IPS DF 6.9 (cell line): ENCODE measurements at regions not wholly inside any gene's neighbourhood (a gene's known extent, or its start where the extent isn't known, plus 50 kb on each side); places are given as distances from the start of the nearest gene placed in this dataset.

Source experiments
- DNase-seq: peaks from one replicate; pipeline ENCODE4 v3.0.0-alpha.2; 2013; ENCODE audit warnings: low read depth, low spot score
- H3K27ac ChIP-seq: one replicate; pipeline ENCODE4 v1.5.1; 2013; ENCODE audit warnings: low read length, control low read depth
- H3K27me3 ChIP-seq: 2 replicates; pipeline ENCODE4 v1.6.1; 2013; ENCODE audit warnings: mild to moderate bottlenecking, low read length; ENCODE audit not compliant: control insufficient read depth, insufficient read depth
- H3K36me3 ChIP-seq: 2 replicates; pipeline ENCODE4 v1.6.1; 2013; ENCODE audit warnings: low read length; ENCODE audit not compliant: control insufficient read depth, insufficient read depth
- H3K4me1 ChIP-seq: 2 replicates; pipeline ENCODE4 v1.6.1; 2013; ENCODE audit warnings: low read length; ENCODE audit not compliant: control insufficient read depth, insufficient read depth
- H3K4me3 ChIP-seq: 2 replicates; pipeline ENCODE4 v1.5.1; 2013; ENCODE audit warnings: mild to moderate bottlenecking, low read length
- H3K9me3 ChIP-seq: 2 replicates; pipeline ENCODE4 v1.6.1; 2013; ENCODE audit warnings: low read length, inconsistent platforms; ENCODE audit not compliant: control insufficient read depth, insufficient read depth
- WGBS: extraction: QIAGEN DNeasy Blood & Tissue Kit; methylation state at CpG from one replicate; pipeline ENCODE4 v1.1.7; 2013; ENCODE audit warnings: mixed read lengths, missing lambda C conversion rate; ENCODE audit not compliant: insufficient read length, insufficient coverage; 5-methylcytosine and 5-hydroxymethylcytosine counted together

- H3K4me3 ChIP-seq: no peak overlapping the region
- no CpG with 5 or more reads among the region's 2 CpGs for WGBS
- no peaks in the 10 kb centered on the region for H3K27me3 ChIP-seq
- H3K36me3 ChIP-seq: no peaks in the 10 kb centered on the region
- no peaks in the 10 kb centered on the region for H3K9me3 ChIP-seq
- no peaks in the 10 kb centered on the region for H3K4me1 ChIP-seq
- DNase-seq: no peak
- H3K27ac ChIP-seq: no peak overlapping the region
These were observed 106.7 kb upstream of the SLC28A3 start for GRCh38 chr9:84447305-84447704.

- Histone ChIP-seq H3K9me3 (no peaks in the 10 kb centered on the region), H3K4me1 (no peaks in the 10 kb centered on the region), H3K4me3 (no peak overlapping the region), H3K27ac (no peak overlapping the region), H3K36me3 (no peaks in the 10 kb centered on the region), H3K27me3 (no peaks in the 10 kb centered on the region)
- no CpG with 5 or more reads among the region's 5 CpGs for WGBS
- no peak for DNase-seq
These were observed 109.5 kb upstream of the SLC28A3 start for GRCh38 chr9:84450029-84450428.

- Histone ChIP-seq H3K9me3 (no peaks in the 10 kb centered on the region), H3K4me1 (no peaks in the 10 kb centered on the region)
- WGBS: no CpG with 5 or more reads among the region's 2 CpGs
These were observed 116.0 kb upstream of the SLC28A3 start for GRCh38 chr9:84456527-84456926.

DNA sequence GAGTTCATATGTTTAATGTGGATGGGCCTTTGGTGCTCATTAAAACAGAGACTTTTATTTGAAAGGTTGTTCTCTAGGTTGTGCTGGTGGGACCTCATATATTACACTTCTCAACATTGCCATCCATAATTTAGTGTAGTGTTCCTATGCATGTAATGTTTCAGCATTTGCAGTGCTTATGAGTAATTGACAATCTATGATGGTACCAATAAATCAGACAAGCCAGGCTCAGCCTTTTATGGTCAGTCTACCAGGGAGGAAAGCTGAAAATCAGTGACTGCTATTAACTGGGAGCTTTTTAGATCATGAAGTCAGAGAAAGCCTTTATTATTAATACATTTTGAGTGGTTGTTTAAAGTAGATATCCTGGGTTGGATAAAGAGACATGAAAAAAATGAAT is 120.1 kb upstream of the SLC28A3 start:
- no peak overlapping the region for H3K4me3 ChIP-seq
- no peak for DNase-seq
- H3K27me3 ChIP-seq: no peaks in the 10 kb centered on the region
- no peak overlapping the region for H3K27ac ChIP-seq
- no peaks in the 10 kb centered on the region for H3K9me3 ChIP-seq
- no peaks in the 10 kb centered on the region for H3K36me3 ChIP-seq
- no peaks in the 10 kb centered on the region for H3K4me1 ChIP-seq

More at GRCh38 chr9:84456527-84456926, 116.0 kb upstream of the SLC28A3 start:
- H3K36me3 ChIP-seq: no peaks in the 10 kb centered on the region
- H3K27me3 ChIP-seq: no peaks in the 10 kb centered on the region
- H3K4me3 ChIP-seq: no peak overlapping the region
- no peak overlapping the region for H3K27ac ChIP-seq
- DNase-seq: no peak

DNA sequence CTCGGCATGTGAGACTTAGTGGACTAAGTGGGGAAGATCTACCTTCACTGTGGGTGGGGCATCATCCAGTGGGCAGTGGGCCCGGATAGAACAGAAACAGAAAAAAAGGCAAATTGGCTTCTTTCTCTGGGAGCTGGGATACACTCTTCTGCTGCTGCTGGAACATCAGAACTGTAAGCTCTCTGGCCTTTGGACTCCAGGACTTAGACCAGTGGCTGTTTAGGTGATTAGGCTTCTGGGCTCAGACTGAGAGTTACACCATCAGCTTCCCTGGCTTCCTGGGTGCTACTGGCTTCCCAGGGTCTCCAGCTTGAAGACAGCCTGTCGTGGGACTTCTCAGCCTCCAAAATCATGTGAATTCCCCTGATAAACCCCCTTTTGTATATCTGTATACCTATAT is 122.7 kb upstream of the SLC28A3 start:
- no CpG with 5 or more reads among the region's 3 CpGs for WGBS
- no peak for DNase-seq
- Histone ChIP-seq H3K27me3 (no peaks in the 10 kb centered on the region), H3K36me3 (no peaks in the 10 kb centered on the region), H3K27ac (no peak overlapping the region), H3K4me1 (no peaks in the 10 kb centered on the region), H3K9me3 (no peaks in the 10 kb centered on the region), H3K4me3 (no peak overlapping the region)

- no peak for DNase-seq
- H3K36me3 ChIP-seq: no peaks in the 10 kb centered on the region
- H3K4me3 ChIP-seq: no peak overlapping the region
- H3K9me3 ChIP-seq: no peaks in the 10 kb centered on the region
- H3K4me1 ChIP-seq: no peaks in the 10 kb centered on the region
- H3K27ac ChIP-seq: no peak overlapping the region
- no CpG with 5 or more reads among the region's 5 CpGs for WGBS
- no peaks in the 10 kb centered on the region for H3K27me3 ChIP-seq
These were observed 126.2 kb upstream of the SLC28A3 start for GRCh38 chr9:84466580-84467285.

DNA sequence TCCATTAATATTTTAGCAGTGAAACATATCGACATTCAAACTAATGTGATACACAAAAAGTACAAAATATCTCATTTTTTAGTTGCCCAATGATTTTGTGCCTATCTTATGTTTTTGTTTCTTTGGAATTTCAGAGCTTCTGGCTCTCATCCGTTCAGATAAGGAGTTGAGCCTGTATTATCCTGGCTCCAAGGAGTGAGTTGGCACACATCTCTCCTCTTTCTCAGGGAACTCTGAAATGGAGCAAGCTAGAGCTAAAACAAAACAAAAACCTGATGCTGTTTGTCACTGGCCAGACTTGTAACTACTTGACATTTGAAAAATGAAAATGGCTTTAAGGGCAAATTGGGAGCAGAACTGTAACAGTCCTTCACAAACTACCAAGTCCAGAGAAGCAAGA is 131.3 kb upstream of the SLC28A3 start:
- DNase-seq: no peak
- no peaks in the 10 kb centered on the region for H3K27me3 ChIP-seq
- no CpG with 5 or more reads among the region's 2 CpGs for WGBS
- H3K4me3 ChIP-seq: no peak overlapping the region
- H3K36me3 ChIP-seq: no peaks in the 10 kb centered on the region
- no peaks in the 10 kb centered on the region for H3K4me1 ChIP-seq
- H3K27ac ChIP-seq: no peak overlapping the region
- H3K9me3 ChIP-seq: no peaks in the 10 kb centered on the region

DNA sequence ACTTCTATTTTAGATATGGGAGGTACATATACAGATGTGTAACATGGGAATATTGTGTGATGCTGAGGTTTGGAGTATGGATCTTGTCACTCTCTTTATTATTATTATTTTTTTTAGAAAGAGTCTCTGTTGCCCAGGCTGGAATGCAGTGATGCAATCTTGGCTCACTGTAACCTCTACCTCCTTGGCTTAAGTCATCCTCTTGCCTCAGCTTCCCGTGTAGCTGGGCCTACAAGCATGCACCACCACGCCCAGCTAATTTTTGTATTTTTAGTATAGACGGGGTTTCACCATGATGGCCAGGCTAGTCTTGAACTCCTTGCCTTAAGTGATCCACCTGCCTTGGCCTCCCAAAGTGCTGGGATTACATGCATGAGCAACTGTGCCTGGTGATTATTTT is 138.4 kb upstream of the SLC28A3 start:
- DNase-seq: no peak
- no peaks in the 10 kb centered on the region for H3K36me3 ChIP-seq
- no peak overlapping the region for H3K4me3 ChIP-seq
- H3K27me3 ChIP-seq: no peaks in the 10 kb centered on the region
- WGBS: no CpG with 5 or more reads among the region's 3 CpGs
- H3K9me3 ChIP-seq: no peaks in the 10 kb centered on the region
- H3K4me1 ChIP-seq: peaks cover 2% of the 10 kb centered on the region; the same call in 1 of the 2 replicates
- no peak overlapping the region for H3K27ac ChIP-seq

DNA sequence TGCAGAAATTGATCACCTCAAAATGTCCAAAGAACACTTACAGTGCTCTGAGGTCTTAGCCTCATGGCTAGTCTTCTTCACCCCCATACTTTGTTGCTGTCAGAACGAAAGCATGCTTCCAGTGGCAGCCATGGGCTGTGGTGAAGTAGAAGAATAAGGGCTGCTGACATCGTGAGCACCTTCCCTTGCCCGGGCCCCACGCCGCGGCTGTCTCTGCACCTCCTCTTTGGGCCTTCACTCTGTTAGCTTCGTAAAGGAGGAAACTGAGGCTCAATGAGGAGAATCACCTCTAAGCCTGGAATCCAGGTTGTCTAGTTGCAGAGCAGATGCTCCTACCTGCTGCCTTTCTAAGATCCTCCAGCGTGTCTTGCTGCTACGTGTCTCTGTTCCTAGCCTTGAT is 139.5 kb upstream of the SLC28A3 start:
- no peaks in the 10 kb centered on the region for H3K9me3 ChIP-seq
- WGBS: no CpG with 5 or more reads among the region's 9 CpGs
- H3K27me3 ChIP-seq: no peaks in the 10 kb centered on the region
- no peaks in the 10 kb centered on the region for H3K36me3 ChIP-seq
- peaks cover 2% of the 10 kb centered on the region; the same call in 1 of the 2 replicates for H3K4me1 ChIP-seq
- H3K4me3 ChIP-seq: no peak overlapping the region
- no peak overlapping the region for H3K27ac ChIP-seq
- no peak for DNase-seq

- H3K27ac ChIP-seq: no peak overlapping the region
- H3K9me3 ChIP-seq: no peaks in the 10 kb centered on the region
- peaks cover 2% of the 10 kb centered on the region; the same call in 1 of the 2 replicates for H3K4me1 ChIP-seq
- H3K27me3 ChIP-seq: no peaks in the 10 kb centered on the region
- H3K4me3 ChIP-seq: no peak overlapping the region
- no peak for DNase-seq
- no peaks in the 10 kb centered on the region for H3K36me3 ChIP-seq
- WGBS: no CpG with 5 or more reads among the region's 3 CpGs
These were observed 140.7 kb upstream of the SLC28A3 start for GRCh38 chr9:84481231-84481630.

GRCh38 chr9:84481636-84482218 is 141.2 kb upstream of the SLC28A3 start:
- Histone ChIP-seq H3K4me3 (no peak overlapping the region), H3K4me1 (peaks cover 2% of the 10 kb centered on the region; the same call in 1 of the 2 replicates), H3K36me3 (no peaks in the 10 kb centered on the region), H3K27ac (no peak overlapping the region), H3K27me3 (no peaks in the 10 kb centered on the region), H3K9me3 (no peaks in the 10 kb centered on the region)
- no CpG with 5 or more reads among the region's 8 CpGs for WGBS
- no peak for DNase-seq
